ENCODE measurements at regions not wholly inside any gene's neighbourhood (a gene's known extent, or its start where the extent isn't known, plus 50 kb on each side); places are given as distances from the start of the nearest gene placed in this dataset.
"Not testable (repeated sequence)": the region's sequence is repeated elsewhere in the genome, so short reads cannot be mapped to it uniquely, and the experiment has no call there.

DNA sequence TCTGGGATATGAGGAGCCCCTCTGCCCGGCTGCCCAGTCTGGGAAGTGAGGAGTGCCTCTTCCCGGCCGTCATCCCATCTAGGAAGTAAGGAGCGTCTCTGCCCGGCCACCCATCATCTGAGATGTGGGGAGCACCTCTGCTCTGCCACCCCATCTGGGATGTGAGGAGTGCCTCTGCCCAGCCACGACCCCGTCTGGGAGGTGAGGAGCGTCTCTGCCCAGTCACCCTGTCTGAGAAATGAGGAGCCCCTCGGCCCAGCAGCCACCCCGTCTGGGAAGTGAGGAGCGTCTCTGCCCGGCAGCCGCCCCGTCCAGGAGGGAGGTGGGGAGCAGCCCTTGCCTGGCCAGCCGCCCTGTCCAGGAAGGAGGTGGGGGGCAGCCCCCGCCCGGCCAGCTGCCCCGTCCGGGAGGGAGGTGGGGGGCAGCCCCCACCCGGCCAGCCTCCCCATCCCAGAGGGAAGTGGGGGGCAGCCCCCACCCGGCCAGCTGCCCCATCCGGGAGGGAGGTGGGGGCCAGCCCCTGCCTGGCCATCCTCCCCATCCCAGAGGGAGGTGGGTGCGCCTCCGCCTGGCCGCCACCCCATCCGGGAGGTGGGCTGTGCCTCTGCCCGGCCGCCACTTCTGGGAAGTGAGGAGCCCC is 194.4 kb upstream of the HCN1 start:
- not testable (repeated sequence) for TF ChIP-seq POLR2AphosphoS5 (IDR thresholded peaks at IDR 0.05; ENCODE audit: low read depth, low read length); MAX (IDR thresholded peaks at IDR 0.05; ENCODE audit: low read depth); EZH2phosphoT487 (IDR thresholded peaks at IDR 0.05; ENCODE audit: borderline replicate concordance, low read depth); RAD21 (IDR thresholded peaks at IDR 0.05; ENCODE audit: low read length); FOXM1 (IDR thresholded peaks at IDR 0.05; ENCODE audit: low read depth); FOXJ3 (CRISPR knock-in tag; IDR thresholded peaks at IDR 0.05); MXI1 (IDR thresholded peaks at IDR 0.05; ENCODE audit: low read depth, low read length); EP300 (IDR thresholded peaks at IDR 0.05; ENCODE audit: borderline replicate concordance in 1 of 2, low read depth in 1 of 2, low read length in 1 of 2); SIN3A (IDR thresholded peaks at IDR 0.05; ENCODE audit: borderline replicate concordance, low read depth, low read length); YY1 (IDR thresholded peaks at IDR 0.05; ENCODE audit: low read depth); MEF2A (IDR thresholded peaks at IDR 0.05; ENCODE audit: borderline replicate concordance, low read depth); FOSL2 (IDR thresholded peaks at IDR 0.05; ENCODE audit: borderline replicate concordance, low read depth)
- TF ChIP-seq, protein P1, sequence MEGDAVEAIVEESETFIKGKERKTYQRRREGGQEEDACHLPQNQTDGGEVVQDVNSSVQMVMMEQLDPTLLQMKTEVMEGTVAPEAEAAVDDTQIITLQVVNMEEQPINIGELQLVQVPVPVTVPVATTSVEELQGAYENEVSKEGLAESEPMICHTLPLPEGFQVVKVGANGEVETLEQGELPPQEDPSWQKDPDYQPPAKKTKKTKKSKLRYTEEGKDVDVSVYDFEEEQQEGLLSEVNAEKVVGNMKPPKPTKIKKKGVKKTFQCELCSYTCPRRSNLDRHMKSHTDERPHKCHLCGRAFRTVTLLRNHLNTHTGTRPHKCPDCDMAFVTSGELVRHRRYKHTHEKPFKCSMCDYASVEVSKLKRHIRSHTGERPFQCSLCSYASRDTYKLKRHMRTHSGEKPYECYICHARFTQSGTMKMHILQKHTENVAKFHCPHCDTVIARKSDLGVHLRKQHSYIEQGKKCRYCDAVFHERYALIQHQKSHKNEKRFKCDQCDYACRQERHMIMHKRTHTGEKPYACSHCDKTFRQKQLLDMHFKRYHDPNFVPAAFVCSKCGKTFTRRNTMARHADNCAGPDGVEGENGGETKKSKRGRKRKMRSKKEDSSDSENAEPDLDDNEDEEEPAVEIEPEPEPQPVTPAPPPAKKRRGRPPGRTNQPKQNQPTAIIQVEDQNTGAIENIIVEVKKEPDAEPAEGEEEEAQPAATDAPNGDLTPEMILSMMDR (IDR thresholded peaks at IDR 0.05), result not testable (repeated sequence)
- TF ChIP-seq, protein P2, sequence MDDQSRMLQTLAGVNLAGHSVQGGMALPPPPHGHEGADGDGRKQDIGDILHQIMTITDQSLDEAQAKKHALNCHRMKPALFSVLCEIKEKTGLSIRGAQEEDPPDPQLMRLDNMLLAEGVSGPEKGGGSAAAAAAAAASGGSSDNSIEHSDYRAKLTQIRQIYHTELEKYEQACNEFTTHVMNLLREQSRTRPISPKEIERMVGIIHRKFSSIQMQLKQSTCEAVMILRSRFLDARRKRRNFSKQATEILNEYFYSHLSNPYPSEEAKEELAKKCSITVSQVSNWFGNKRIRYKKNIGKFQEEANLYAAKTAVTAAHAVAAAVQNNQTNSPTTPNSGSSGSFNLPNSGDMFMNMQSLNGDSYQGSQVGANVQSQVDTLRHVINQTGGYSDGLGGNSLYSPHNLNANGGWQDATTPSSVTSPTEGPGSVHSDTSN (IDR thresholded peaks at IDR 0.05), result not testable (repeated sequence)
